ENCODE measurements at regions not wholly inside any gene's neighbourhood (a gene's known extent, or its start where the extent isn't known, plus 50 kb on each side); places are given as distances from the start of the nearest gene placed in this dataset.
"Not testable (repeated sequence)": the region's sequence is repeated elsewhere in the genome, so short reads cannot be mapped to it uniquely, and the experiment has no call there.

DNA sequence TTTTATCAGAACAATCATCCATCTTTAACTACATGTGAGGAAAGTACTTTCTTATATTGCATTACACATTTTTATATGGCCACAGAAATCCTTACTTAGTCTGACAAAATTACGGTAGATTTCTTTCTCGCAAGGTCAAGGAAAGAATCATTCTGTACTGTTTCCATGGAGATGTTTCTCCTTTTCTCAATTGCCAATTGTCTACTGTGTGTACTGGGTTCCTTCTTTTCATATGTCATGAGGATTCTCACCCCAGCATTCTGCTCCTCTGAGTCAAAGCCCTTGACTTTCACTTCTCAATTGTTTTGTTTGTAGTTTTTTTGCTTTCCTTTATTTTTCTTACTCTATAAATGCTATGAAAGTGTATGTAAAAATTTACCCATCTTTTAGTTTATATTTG is 99.3 kb upstream of the AGAP9 start:
- not testable (repeated sequence) for DNase-seq

DNA sequence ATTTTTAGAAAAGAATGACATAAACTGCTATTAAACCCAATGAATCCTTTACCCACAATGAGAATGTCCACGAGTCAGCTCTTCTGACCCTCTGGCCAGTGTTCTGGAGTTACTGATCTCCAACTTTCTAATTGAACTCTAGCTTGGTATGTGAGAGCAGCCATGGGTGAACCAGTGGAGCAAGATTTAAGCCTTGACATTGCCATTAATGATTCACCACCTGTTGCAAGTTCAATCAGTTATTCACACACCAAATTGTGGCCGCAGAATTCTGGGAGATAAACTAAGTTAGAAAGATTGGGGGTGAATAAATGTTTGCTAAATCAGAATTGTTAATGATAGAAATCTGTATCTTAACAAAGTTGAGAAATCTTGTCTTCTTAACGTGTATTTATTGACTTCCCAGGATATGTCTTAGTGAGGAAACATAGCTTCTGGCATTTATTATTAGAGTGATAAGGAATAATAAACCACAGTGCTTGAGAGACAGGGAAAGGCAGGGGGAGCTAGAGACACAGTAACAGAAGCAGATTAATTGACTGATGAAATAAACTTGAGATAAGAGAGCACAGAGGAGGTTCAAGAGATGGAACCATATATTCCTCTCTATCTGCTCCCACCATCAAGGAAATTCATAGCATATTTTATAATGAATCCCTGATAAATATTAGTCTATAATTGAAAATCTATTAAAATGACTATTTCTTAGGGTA is 96.0 kb upstream of the AGAP9 start:
- not testable (repeated sequence) for DNase-seq

DNA sequence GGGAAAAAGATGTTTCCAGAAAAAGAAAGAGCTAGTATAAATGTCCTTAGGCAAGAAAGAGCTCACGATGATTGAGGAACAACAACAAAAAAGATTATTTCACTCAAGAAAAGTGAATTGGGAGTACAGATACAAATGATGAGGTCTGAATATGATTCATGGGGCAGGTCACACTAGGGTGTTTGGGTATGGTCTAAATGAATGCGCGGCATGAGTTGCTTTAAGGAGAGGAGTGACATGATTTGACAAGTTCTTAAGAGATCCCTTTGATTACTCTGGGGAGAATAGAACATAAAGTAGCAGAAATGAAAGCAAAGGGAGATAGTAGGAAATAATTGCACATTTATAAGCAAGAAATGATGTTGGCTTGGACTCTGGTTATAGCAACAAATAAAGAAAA is 85.9 kb upstream of the AGAP9 start:
- not testable (repeated sequence) for DNase-seq

GRCh38 chr10:47605791-47606773 is 82.6 kb upstream of the AGAP9 start:
- not testable (repeated sequence) for DNase-seq

DNA sequence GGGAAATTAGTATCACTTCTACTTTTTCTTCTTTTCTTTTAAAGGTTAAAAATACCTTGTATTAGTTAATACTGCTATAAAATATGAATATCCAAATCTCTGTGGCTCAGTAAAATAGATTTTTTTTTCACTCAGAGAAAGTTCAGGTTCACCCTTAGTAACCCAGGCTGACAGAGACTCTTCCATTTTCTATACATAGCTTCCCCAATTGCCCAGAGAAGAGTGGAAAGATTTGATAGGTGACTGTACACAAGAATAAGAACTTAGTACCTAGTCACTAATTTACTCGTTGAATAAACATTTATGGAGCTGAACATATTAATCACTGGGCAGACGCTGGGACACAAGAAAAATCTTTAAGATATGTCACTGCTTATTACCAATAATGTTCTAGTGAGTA is 77.2 kb upstream of the AGAP9 start:
- DNase-seq, result not testable (repeated sequence)

DNA sequence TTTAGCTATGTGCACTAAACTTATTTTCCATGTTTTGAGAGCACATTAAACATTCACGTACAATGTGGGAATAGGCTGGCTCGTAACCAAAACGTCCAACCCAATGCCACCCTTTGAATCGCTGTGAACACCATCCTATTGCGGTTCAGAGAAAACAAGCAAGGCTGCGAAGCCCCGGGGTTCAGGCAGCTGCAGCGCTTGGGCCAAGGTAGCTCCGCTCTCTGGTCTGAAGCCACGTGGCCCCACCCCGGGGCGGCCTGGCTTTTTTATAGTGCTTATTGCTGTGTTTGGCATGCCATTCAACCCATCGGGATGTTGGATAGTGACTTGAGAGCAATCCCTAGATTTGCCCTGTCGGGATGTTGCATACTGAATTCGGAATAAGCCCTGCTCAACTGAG is 76.7 kb upstream of the AGAP9 start:
- DNase-seq, result not testable (repeated sequence)

- not testable (repeated sequence) for DNase-seq
Measured at GRCh38 chr10:47599657-47600056, 76.2 kb upstream of the AGAP9 start.

DNA sequence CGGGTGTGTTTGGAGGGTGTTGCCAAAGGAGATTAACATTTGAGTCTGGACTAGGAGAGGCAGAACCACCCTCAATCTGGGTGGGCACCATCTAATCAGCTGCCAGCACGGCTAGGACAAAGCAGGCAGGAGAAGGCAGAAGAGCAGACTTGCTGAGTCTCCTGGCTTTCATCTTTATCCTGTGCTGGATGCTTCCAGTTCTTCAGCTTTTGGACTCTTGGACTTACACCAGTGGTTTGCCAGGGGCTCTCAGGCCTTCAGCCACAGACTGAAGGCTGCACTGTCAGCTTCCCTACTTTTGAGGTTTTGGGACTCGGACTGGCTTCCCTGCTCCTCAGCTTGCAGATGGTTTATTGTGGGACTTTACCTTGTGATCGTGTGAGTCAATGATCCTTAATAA is 70.4 kb upstream of the AGAP9 start:
- not testable (repeated sequence) for DNase-seq

DNA sequence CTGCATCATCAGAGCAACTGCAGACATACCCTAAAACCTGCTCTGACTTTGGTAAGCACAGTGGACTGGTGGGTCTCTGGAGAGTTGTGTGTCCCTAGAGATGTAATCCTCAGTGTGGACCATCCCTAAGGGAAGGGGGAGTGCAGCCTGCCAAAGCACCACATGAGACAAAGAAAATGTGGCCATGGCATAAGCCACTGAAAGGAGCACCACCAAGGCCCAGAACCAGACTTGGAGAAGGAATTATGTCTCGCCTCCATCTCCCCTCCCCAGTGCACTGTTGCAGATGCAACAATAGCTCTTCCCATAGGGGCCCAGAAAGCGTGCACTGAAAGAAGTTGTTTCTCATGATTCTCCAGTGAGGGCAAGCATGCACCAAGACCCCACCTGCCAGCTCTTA is 69.7 kb upstream of the AGAP9 start:
- DNase-seq, result not testable (repeated sequence)

DNA sequence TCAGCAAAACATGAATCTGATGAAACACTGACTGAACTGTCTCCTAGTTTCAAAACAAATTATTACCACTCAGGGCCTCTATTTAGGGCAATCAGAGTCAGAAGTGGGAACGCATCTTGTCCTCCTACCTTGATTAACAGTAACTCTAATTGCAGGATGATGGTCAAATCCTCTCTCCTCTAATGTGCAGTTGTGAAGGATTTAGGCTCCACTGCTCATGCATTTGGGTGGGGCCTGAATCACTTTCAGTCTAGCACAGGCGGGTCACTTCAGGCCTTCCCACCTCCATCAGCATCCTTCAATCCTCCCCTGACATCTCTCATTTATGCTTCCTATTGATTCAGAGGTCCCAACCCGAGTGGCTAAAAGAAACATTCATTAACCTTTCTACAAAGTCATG is 67.5 kb upstream of the AGAP9 start:
- DNase-seq, result not testable (repeated sequence)

- not testable (repeated sequence) for DNase-seq
Measured at GRCh38 chr10:47590534-47590933, 67.1 kb upstream of the AGAP9 start.

- DNase-seq, result not testable (repeated sequence)
Measured at GRCh38 chr10:47582051-47582450, 58.6 kb upstream of the AGAP9 start.

GRCh38 chr10:47580063-47580462 is 56.6 kb upstream of the AGAP9 start:
- DNase-seq, result not testable (repeated sequence)

- DNase-seq, result not testable (repeated sequence)
Measured at GRCh38 chr10:47578547-47578946, 55.1 kb upstream of the AGAP9 start.
